ENCODE measurements at regions not wholly inside any gene's neighbourhood (a gene's known extent, or its start where the extent isn't known, plus 50 kb on each side); places are given as distances from the start of the nearest gene placed in this dataset.
A peak's percentile ranks its signal among the peaks of the same experiment; 100 is the strongest.
"Not testable (repeated sequence)": the region's sequence is repeated elsewhere in the genome, so short reads cannot be mapped to it uniquely, and the experiment has no call there.

- 0 out of 2 replicates have a peak, but pooled peaks cover 3% of the 10 kb centered on the region for H3K9me3 ChIP-seq
- no peak overlapping the region for H3K4me3 ChIP-seq
- DNase-seq (ENCODE audit: low spot score in 2 of 2), result no peak
- no peaks in the 10 kb centered on the region for H3K4me1 ChIP-seq
- no peaks in the 10 kb centered on the region for H3K36me3 ChIP-seq (replicated peaks)
- no peaks in the 10 kb centered on the region for H3K27me3 ChIP-seq (ENCODE audit: low read depth)
- in situ Hi-C loops (cut with MboI; ENCODE audit: low sequenced_read_pairs), result no loop called here
Observed at GRCh38 chr5:119694284-119694683, 64.9 kb downstream of the FAM170A start.

GRCh38 chr5:119706049-119706448, 76.7 kb downstream of the FAM170A start:
- no peak for DNase-seq (ENCODE audit: low spot score in 2 of 2)
- H3K27me3 ChIP-seq (ENCODE audit: low read depth), result no peaks in the 10 kb centered on the region
- H3K4me1 ChIP-seq, result no peaks in the 10 kb centered on the region
- H3K4me3 ChIP-seq, result no peak overlapping the region
- H3K9me3 ChIP-seq, result no peaks in the 10 kb centered on the region
- no peaks in the 10 kb centered on the region for H3K36me3 ChIP-seq (replicated peaks)
- in situ Hi-C loops (cut with MboI; ENCODE audit: low sequenced_read_pairs), result no loop called here

- Histone ChIP-seq H3K27me3 (ENCODE audit: low read depth) (no peaks in the 10 kb centered on the region), H3K9me3 (no peaks in the 10 kb centered on the region), H3K4me3 (no peak overlapping the region), H3K36me3 (replicated peaks) (no peaks in the 10 kb centered on the region), H3K4me1 (no peaks in the 10 kb centered on the region)
- in situ Hi-C loops (cut with MboI; ENCODE audit: low sequenced_read_pairs), result no loop called here
- DNase-seq (ENCODE audit: low spot score in 2 of 2), result no peak
Observed at GRCh38 chr5:119708076-119708790, 78.9 kb downstream of the FAM170A start.

GRCh38 chr5:119721775-119722174, 92.4 kb downstream of the FAM170A start:
- no peak for DNase-seq (ENCODE audit: low spot score in 2 of 2)

GRCh38 chr5:119725291-119725690, 95.9 kb downstream of the FAM170A start:
- H3K4me1 ChIP-seq; H3K27me3 ChIP-seq (ENCODE audit: low read depth); H3K36me3 ChIP-seq (replicated peaks); H3K9me3 ChIP-seq; DNase-seq (ENCODE audit: low spot score in 2 of 2); in situ Hi-C loops (cut with MboI; ENCODE audit: low sequenced_read_pairs); H3K4me3 ChIP-seq: not testable (repeated sequence)

More at GRCh38 chr5:119721775-119722174, 92.4 kb downstream of the FAM170A start:
- Histone ChIP-seq H3K4me3 (no peak overlapping the region), H3K27me3 (ENCODE audit: low read depth) (no peaks in the 10 kb centered on the region), H3K4me1 (no peaks in the 10 kb centered on the region), H3K9me3 (0 out of 2 replicates have a peak, but pooled peaks cover 3% of the 10 kb centered on the region), H3K36me3 (replicated peaks) (no peaks in the 10 kb centered on the region)
- in situ Hi-C loops (cut with MboI; ENCODE audit: low sequenced_read_pairs), result no loop called here

- Histone ChIP-seq H3K9me3 (0 out of 2 replicates have a peak, but pooled peaks cover 5% of the 10 kb centered on the region), H3K4me3 (no peak overlapping the region), H3K4me1 (no peaks in the 10 kb centered on the region), H3K27me3 (ENCODE audit: low read depth) (no peaks in the 10 kb centered on the region), H3K36me3 (replicated peaks) (no peaks in the 10 kb centered on the region)
- no peak for DNase-seq (ENCODE audit: low spot score in 2 of 2)
- in situ Hi-C loops (cut with MboI; ENCODE audit: low sequenced_read_pairs), result no loop called here
Observed at GRCh38 chr5:119726544-119726943, 97.2 kb downstream of the FAM170A start.

- H3K4me3 ChIP-seq, result no peak overlapping the region
- no peak for DNase-seq (ENCODE audit: low spot score in 2 of 2)
- H3K36me3 ChIP-seq (replicated peaks), result no peaks in the 10 kb centered on the region
- in situ Hi-C loops (cut with MboI; ENCODE audit: low sequenced_read_pairs), result no loop called here
- no peaks in the 10 kb centered on the region for H3K4me1 ChIP-seq
- H3K9me3 ChIP-seq, result no peaks in the 10 kb centered on the region
- no peaks in the 10 kb centered on the region for H3K27me3 ChIP-seq (ENCODE audit: low read depth)
Observed at GRCh38 chr5:119740225-119740624, 110.9 kb downstream of the FAM170A start.

- H3K9me3 ChIP-seq, result no peaks in the 10 kb centered on the region
- in situ Hi-C loops (cut with MboI; ENCODE audit: low sequenced_read_pairs), result no loop called here
- no peak overlapping the region for H3K4me3 ChIP-seq
- H3K27me3 ChIP-seq (ENCODE audit: low read depth), result no peaks in the 10 kb centered on the region
- H3K36me3 ChIP-seq (replicated peaks), result no peaks in the 10 kb centered on the region
- DNase-seq (ENCODE audit: low spot score in 2 of 2), result no peak
- no peaks in the 10 kb centered on the region for H3K4me1 ChIP-seq
Observed at GRCh38 chr5:119741691-119742090, 112.3 kb downstream of the FAM170A start.

GRCh38 chr5:119742311-119742710, 113.0 kb downstream of the FAM170A start:
- H3K36me3 ChIP-seq (replicated peaks), result no peaks in the 10 kb centered on the region
- no peaks in the 10 kb centered on the region for H3K4me1 ChIP-seq
- DNase-seq (ENCODE audit: low spot score in 2 of 2), result no peak
- no peaks in the 10 kb centered on the region for H3K9me3 ChIP-seq
- no peaks in the 10 kb centered on the region for H3K27me3 ChIP-seq (ENCODE audit: low read depth)
- in situ Hi-C loops (cut with MboI; ENCODE audit: low sequenced_read_pairs), result no loop called here
- no peak overlapping the region for H3K4me3 ChIP-seq

GRCh38 chr5:119743927-119744326, 114.6 kb downstream of the FAM170A start:
- Histone ChIP-seq H3K9me3 (no peaks in the 10 kb centered on the region), H3K27me3 (ENCODE audit: low read depth) (no peaks in the 10 kb centered on the region), H3K4me1 (no peaks in the 10 kb centered on the region), H3K36me3 (replicated peaks) (no peaks in the 10 kb centered on the region), H3K4me3 (no peak overlapping the region)
- peak; percentile 52 to 53 for DNase-seq (ENCODE audit: low spot score in 2 of 2)
- in situ Hi-C loops (cut with MboI; ENCODE audit: low sequenced_read_pairs), result no loop called here

GRCh38 chr5:119745976-119746375, 116.6 kb downstream of the FAM170A start:
- Histone ChIP-seq H3K36me3 (replicated peaks) (no peaks in the 10 kb centered on the region), H3K4me1 (no peaks in the 10 kb centered on the region), H3K27me3 (ENCODE audit: low read depth) (no peaks in the 10 kb centered on the region), H3K9me3 (no peaks in the 10 kb centered on the region), H3K4me3 (no peak overlapping the region)
- no peak for DNase-seq (ENCODE audit: low spot score in 2 of 2)
- in situ Hi-C loops (cut with MboI; ENCODE audit: low sequenced_read_pairs), result no loop called here

- no peak overlapping the region for H3K4me3 ChIP-seq
- in situ Hi-C loops (cut with MboI; ENCODE audit: low sequenced_read_pairs), result no loop called here
- H3K4me1 ChIP-seq, result no peaks in the 10 kb centered on the region
- H3K27me3 ChIP-seq (ENCODE audit: low read depth), result no peaks in the 10 kb centered on the region
- no peak for DNase-seq (ENCODE audit: low spot score in 2 of 2)
- H3K36me3 ChIP-seq (replicated peaks), result no peaks in the 10 kb centered on the region
- H3K9me3 ChIP-seq, result no peaks in the 10 kb centered on the region
Observed at GRCh38 chr5:119746984-119747383, 117.6 kb downstream of the FAM170A start.

GRCh38 chr5:119750887-119751733, 121.8 kb downstream of the FAM170A start:
- H3K9me3 ChIP-seq, result no peaks in the 10 kb centered on the region
- in situ Hi-C loops (cut with MboI; ENCODE audit: low sequenced_read_pairs), result no loop called here
- peaks cover 4% of the 10 kb centered on the region; the same call in 1 of the 2 replicates for H3K4me1 ChIP-seq
- no peak overlapping the region for H3K4me3 ChIP-seq
- H3K36me3 ChIP-seq (replicated peaks), result no peaks in the 10 kb centered on the region
- DNase-seq (ENCODE audit: low spot score in 2 of 2), result no peak
- no peaks in the 10 kb centered on the region for H3K27me3 ChIP-seq (ENCODE audit: low read depth)

GRCh38 chr5:119751734-119752094, 122.4 kb downstream of the FAM170A start:
- Histone ChIP-seq H3K36me3 (replicated peaks) (no peaks in the 10 kb centered on the region), H3K27me3 (ENCODE audit: low read depth) (no peaks in the 10 kb centered on the region), H3K4me1 (peaks cover 4% of the 10 kb centered on the region; the same call in 1 of the 2 replicates), H3K9me3 (no peaks in the 10 kb centered on the region), H3K4me3 (no peak overlapping the region)
- in situ Hi-C loops (cut with MboI; ENCODE audit: low sequenced_read_pairs), result no loop called here
- no peak for DNase-seq (ENCODE audit: low spot score in 2 of 2)
